CD4-positive, alpha-beta T cell treated with Interleukin-2 at 100 ng/mL for 4 hours (primary cell): ENCODE measurements at regions not wholly inside any gene's neighbourhood (a gene's known extent, or its start where the extent isn't known, plus 50 kb on each side); places are given as distances from the start of the nearest gene placed in this dataset.
"Not testable (repeated sequence)": the region's sequence is repeated elsewhere in the genome, so short reads cannot be mapped to it uniquely, and the experiment has no call there.

Source experiments
- DNase-seq: peaks from one replicate; pipeline ENCODE4 v3.0.0-alpha.2; 2020; ENCODE audit warnings: low spot score

DNA sequence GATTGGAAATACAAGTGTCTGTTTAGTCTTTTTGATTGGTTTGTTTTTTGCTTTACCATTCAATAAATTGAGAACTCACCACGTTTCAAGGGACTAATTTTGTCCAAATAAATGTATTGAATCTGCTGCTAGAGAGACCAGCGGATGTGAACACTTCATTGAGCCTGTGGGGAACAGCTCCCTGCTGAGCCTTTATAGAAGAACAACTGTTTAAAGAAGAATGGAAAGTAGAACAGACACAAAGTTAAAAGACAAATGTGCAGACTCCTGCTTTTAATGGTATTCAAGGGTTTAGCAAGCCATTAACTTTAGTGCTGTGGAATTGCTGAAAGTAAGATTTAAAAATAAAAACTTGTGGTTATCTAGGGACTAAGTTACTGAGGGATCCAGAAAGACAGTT, 817.7 kb upstream of the B3GALT2 start:
- DNase-seq = no peak

DNA sequence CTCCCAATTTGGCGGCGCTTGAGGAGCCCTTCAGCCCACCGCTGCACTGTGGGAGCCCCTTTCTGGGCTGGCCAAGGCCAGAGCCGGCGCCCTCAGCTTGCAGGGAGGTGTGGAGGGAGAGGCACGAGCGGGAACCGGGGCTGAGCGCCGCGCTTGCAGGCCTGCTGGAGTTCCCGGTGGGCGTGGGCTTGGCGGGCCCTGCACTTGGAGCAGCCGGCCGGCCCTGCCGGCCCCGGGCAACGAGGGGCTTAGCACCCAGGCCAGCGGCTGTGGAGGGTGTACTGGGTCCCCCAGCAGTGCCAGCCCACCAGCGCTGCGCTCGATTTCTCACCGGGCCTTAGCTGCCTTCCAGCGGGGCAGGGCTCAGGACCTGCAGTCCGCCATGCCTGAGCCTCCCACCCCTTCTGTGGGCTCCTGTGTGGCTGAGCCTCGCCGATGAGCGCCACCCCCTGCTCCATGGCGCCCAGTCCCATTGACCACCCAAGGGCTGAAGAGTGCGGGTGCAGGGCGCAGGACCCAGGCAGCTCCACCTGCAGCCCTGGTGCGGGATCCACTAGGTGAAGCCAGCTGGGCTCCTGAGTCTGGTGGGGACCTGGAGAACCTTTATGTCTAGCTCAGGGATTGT, 815.4 kb upstream of the B3GALT2 start:
- not testable (repeated sequence) for DNase-seq

DNA sequence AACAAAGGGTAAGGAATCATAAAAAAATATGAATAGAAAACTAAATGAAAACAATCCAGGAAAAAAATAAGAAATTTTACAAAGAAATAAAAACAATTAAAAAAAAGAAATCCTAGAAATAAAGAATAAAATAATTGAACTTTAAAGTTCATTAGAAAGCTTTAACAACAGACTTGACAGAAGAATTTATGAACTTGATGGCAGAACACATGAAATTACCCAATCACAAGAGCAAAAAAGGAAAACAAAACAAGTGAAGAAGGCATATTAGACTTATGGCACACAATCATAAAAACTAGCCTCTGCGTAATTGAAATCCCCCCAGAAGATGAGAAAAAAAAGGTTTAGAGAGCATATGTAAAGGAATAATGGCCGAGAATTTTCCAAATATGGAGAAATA, 802.5 kb upstream of the B3GALT2 start:
- no peak for DNase-seq

DNA sequence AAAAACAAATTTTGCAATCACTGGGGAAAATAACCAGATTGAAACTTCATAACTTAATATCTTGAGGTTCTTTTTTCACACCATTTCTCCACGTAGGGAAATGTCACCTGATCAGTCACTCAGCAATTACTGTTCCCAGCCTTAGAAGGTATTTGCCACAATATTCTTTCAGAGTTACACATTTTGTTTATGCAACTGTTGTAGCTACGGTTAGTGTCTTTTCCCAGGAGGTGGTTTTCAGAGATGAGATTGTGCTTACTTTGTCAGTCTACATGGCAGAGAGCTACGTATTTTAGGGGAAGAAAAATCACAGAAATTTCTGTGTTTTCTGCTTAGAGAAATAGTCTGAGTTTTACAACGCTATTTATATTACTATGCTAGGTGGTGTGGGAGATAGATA, 792.8 kb upstream of the B3GALT2 start:
- no peak for DNase-seq

DNA sequence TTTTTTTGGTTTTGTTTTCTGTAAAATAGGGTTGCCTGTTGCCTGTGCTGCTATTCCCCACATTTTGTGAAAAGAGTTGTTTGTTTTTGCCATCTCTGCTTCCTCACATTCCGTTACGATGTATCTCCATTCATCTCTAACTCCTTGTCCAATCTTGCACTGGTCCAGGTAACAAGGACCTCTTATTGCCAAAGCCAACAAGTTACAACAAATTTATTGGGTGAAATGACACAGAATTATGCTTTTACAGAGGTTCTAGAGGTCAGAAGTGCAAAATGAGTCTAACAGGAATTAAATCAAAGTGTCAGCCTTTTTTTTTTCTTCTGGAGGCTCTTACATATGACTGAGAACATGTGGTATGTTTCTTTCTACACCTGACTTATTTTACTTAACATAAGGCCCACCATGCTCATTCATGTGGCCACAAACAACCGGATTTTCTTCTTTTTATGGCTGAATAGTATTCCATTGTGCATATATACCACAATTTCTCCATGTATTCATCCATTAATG, 787.9 kb upstream of the B3GALT2 start:
- no peak for DNase-seq

DNA sequence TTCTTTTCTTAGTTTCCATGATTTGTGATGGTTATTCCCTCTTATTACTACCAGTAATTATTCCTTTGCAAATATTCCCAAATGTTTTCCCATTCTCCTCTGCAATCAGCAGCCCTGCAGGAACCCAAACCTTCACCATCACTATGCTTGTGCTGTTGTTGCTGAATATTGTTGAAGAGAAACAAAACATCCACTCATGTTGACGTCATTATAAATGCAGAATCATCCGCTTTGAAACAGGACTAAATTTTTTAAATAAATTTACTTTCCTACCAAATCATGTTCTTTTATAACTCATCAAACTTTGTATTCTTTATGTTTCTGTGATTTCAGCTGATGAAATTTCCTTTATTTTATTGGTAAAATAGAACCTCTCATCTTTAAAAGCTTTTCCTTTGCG, 787.0 kb upstream of the B3GALT2 start:
- no peak for DNase-seq

DNA sequence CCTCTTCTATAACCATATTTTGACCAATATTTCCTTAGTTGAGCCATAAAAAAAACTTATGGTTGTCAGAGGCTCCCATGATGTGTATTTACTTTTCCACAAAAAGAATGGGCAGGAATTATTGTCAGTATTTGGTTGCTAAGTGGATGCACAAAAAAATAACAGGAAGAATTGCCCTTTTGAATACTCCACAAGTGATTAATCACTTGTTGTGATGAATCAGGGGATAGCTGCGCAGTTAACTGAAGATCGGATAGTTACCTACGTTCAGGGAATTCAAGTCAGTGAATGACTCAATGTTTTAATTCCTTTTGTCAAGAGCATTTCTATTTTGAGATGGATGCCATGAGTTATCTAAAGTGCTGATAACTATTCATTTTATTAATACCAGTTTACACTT, 785.2 kb upstream of the B3GALT2 start:
- no peak for DNase-seq

DNA sequence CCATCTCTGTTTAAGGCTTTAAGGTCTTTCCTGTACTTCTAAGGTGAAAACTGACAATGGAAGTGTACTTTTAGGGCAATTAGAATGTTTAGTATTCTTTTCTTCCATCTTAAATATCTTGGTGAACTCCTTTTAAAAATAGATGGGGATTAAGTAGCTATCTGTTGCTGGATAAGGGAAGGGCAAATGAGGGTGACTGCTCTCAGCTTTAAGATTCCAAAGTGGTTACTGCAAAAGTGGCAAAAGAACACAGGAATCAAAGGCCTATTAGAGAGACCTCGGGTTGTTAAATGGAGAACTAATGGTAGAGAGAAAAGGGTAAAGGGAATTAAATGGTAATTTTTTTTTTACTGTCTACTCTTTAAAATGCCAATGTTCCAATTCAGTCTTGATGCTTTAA, 774.1 kb upstream of the B3GALT2 start:
- DNase-seq = no peak

DNA sequence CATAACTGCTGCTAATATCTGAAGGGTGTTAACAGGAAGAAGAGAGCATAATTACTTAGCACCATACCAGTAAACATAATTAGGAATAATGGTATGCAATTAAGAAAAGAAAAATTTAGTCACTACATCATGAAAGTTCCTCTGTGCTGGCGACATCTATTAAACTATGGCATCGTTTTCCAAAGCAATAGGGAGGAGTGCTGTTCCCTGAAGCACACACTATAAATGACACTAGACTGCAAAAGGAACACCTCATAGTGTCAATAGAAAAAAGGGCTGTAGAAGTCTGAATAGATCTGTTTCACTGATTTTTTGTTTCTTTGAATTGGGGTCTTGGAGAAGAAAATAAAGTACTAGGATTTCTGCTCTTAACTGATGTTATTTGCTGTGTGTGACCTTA, 773.6 kb upstream of the B3GALT2 start:
- no peak for DNase-seq

DNA sequence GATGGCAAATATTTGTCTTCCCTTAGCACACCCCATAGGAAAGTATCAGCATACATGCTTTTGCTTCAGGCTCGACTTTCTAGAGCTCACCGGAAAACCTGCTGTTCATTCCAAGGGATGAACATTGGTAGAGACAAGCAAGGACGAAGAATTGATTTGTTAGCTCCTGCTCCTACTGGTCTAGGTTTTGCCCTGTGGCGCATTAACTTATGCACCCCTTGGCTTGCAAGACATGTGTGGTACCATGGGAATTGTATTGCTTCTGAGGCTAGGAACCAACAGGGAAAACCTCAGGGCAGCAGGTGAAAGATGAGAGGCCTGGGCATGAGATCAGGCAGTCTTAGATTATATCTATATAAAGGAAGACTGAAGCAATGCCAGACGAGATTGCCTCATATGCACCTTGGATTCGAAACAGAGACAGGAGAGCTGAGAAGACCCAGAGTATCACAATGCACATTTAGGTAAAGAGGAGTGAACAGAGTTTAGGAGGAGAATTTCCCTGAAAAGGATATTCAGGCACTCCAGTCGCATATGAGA, 771.2 kb upstream of the B3GALT2 start:
- no peak for DNase-seq

DNA sequence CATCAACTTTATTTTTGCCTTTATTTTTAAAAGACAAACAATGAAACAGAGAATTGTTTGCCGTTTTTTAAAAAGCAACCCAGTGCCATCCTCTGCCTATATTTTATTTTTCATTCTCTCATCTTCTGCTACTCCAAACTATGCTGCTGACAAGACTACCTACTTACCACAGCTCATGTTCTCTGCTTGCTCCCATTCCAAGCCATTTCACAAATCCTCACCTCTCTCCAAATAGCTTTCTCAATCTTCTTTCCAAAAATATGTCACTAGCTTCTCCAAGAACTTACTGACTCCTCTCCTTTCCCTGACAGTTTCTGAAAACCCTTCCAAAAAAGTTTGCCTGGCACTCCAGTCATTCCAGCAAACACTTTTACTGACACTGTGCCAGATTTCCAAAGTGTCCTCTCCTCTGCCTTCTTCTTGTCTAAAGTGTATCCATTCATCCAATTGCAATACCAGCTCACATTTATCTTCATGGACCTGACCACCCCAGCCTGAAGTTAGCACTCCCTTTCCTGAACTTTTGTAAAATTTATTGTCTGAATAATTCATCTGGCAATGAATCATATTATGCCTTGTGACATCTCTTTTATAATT, 766.5 kb upstream of the B3GALT2 start:
- DNase-seq = no peak

DNA sequence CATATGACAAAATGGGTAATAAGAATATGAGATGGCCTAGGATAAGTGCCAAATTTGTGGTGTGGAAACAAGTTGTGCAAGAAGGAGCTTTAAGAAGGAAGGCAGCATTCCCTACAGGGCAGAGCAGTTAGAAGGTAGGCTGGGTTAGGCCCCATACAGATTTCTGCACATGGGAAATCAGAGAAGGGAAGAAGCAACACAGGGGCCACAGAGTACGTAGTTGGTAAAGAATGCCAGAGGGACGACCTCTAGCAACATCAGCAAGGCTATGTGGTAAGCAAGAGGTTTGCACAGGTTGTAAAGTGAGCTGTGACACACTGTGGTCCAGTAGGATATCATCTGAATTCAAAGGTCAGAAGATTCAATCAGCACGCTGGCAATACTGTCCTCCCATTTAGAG, 765.6 kb upstream of the B3GALT2 start:
- DNase-seq = no peak

DNA sequence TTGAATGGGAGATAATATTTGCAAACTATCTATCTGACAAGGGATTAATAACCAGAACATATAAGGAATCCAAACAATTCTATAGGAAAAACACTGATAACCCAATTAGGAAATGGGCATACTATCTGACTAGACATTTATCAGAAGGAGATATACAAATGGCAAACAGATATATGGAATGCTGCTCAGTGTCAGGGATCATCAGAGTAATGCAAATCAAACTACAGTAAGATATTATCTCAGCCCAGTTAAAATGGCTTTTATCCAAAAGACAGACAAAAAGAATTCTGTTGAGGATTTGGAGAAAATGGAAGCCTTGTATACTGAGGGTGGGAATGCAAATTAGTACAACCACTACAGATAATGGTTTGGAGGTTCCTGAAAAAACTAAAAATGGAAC, 758.0 kb upstream of the B3GALT2 start:
- no peak for DNase-seq

DNA sequence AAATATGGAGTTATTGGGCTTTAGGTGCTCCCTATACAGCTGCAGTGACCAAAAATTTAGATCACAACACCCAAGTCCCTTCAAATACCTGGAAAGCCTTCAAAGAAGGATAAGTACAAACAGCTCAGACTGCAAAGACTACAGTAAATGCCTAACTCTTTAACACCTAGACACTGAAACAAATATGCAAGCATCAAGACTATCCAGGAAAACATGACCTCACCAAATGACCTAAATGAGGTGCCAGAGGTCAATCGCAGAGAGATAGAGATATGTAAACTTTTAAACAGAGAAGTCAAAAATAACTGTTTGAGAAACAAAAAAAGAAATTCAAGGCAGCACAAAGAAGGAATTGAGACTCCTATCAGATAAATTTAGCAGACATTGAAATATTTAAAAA, 753.8 kb upstream of the B3GALT2 start:
- DNase-seq = no peak

DNA sequence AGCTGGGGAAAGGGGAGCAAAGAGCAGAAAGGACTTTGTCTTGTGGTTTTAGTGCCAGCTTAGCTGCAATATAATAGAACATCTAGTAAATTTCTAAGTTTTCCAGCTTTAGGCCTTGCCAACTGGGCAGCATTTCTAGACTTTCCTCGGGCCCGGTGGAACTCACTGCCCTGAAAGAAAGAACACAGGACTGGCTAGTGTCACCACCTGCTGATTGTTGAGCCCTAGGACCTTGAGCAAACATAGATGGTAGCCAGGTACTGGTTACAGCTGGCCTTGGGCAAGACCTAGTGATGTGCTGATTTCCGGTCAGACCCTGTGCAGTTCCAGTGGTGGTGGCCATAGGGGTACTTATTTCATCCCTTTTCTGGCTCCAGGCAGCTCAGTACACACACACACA, 753.2 kb upstream of the B3GALT2 start:
- DNase-seq = no peak

DNA sequence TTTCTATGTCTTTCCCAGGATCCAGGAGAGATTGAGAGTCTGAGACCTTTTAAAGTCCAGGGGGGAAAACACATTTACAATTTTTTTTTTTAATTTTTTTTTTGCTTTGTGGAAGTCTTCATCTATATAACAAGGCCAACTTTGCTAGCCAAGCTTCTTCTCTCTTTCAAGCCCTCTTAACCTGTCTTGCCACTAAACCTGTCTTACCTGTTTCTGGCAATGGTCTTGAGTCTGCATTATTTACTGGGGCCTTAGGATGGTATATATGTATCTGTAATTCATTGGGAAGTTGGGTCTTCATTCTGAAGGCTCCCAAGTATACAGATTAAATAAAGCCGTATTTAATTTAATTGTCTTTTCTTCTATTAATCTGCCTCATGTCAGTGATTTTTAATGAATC, 750.9 kb upstream of the B3GALT2 start:
- DNase-seq = no peak

DNA sequence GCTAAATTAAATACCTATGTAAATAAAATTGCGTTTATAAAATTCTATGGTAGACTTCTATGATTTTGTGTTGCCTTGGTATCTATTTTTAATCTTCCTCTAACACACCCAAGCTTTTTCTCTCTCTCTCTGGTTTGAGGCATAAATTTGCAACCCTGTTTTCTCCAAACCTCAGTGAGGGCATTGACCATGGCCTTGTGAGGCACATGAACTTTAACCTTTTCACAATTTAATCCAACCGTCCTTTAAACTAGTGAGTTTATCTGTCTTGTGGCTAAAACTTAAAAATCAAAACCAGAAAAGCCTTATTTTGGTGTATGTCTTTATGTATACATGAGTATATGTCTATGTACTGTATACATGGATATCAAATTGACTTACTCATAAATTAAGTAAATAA, 746.6 kb upstream of the B3GALT2 start:
- DNase-seq = no peak

DNA sequence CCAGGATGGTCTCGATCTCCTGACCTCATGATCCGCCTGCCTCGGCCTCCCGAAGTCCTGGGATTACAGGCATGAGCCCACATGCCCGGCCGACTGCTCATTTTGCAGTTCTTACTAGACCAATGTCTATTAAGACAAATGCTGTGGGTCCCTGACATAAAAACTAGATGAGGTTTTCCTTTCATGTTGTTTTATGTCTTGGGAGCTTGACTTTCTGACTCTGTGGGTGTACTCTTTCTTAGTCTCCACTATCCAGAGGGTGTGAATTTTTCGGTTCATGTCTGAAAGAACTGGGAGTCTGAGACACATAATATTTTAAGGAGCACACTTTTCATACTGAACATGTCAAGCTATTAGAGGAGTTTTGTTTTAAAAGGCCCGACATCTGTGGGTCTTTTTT, 744.9 kb upstream of the B3GALT2 start:
- no peak for DNase-seq

DNA sequence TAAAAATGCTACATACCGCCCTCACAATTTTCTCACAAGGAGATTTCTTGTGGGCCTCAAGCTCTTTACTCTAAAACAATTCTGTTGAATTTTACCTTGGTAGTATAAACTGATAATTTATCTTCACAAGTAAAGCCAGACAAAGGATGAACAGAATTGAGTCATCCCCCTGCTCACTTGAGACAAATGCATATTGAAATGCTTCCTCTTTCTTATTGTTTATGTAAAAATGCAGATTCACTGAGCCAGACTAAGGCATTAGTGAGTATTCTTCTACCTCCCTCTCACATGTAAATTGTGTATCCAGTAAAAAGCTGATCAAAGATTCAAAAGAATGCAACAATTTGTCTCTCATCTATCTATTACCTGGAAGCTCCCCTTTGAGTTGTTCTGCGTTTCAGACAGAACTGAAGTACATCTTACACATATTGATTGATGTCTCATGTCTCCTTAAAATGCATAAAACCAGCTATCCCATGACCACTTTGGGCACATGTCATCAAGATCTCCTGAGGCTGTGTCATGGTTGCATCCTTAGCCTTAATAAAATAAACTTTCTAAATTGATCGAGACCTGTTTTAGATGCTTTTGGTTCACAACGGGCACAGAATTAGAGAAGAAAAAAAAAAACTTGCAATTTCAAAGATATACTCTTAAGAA, 743.1 kb upstream of the B3GALT2 start:
- DNase-seq = no peak

DNA sequence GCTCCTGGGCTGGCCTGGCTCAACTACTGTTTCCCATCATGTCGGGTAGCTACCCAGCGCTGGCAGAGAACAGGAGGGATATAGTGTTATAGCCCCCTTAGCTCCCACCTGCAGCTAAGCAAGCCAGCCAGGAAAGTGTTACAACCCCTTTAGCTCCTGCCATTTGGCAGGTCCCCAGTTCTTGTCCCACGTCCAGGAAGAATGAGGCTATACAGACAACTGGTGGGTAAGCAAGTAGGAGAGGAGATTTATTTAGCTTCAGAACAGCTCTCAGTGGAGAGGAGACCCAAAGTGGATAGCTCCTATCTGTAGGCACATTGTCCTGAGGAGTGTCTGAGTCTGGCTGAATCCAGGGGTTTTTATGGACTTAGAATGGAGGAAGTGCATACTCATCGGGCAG, 741.1 kb upstream of the B3GALT2 start:
- DNase-seq = no peak

DNA sequence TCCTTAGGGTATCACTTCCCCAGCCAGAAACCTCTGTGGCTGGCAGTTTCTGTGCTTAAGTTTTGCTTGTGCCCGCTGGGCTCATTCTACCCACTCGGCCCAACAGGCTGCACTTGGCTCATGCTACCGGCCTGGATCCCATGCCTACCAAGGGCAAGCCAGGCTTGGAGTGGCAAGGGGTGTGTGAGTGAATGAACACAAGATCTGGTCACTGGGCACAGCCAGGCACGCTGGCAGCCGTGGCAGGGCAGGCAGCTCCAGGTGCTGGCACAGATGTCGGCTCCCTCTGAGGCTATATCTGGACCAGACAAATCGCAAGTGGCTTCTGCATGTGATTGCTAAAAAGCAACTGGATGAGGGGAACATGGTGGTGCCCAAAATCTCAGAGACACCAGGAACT, 740.5 kb upstream of the B3GALT2 start:
- no peak for DNase-seq

DNA sequence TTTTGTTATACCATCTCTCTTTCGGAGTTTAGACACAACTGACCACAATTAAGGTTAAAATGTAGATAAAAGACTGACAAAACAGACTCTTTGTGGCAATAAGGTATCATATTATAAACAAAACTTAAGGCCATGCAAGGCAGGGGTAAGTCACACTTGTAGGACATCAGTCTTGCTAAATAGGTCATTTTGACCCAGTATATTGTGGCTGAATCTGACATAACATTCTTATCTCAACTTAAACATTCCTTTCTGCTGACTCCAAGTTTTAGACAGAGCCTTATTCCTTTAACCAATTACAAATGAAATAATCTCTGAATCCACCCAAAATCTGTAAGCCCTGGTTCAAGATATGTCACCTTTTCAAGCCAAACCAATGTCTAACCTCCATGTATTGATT, 733.4 kb upstream of the B3GALT2 start:
- no peak for DNase-seq

DNA sequence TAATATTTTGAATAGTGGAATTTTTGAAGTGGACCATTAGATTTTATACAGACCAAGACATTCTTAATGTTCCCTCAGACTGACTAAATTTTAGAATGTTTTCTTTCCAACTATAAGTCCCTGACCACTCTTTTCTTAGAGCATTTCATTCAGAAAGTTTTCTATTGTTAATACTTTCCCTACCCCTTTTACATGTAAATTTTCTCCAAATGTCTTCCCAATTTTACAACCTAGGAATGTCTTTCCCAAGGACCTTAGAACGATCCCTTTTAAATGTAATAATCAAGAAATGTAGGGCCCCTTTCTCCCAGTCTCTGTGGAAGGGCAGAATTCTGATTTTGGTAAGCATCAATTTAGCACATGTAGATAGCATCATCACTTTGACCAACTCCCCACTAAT, 730.0 kb upstream of the B3GALT2 start:
- no peak for DNase-seq

DNA sequence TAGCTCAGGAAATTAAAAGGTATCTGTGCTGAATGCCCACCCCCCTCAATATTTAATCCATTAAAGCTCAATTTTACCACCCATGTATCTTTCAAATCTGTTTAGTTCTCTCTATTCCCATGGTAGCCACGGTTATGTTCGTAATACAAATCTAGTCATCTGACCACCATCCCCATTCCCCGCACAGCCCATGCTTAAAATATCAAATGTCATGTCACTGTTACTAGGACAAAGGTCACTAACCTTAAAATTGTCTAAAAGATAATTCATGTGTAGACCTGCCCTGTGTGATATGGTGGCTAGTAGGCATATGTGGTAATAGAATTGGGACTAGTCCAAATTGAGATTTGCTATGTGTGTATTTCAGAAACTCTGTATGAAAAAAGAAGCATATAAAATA, 728.5 kb upstream of the B3GALT2 start:
- no peak for DNase-seq
